HG03097 (cell line): ENCODE measurements at regions not wholly inside any gene's neighbourhood (a gene's known extent, or its start where the extent isn't known, plus 50 kb on each side); places are given as distances from the start of the nearest gene placed in this dataset.
A peak's percentile ranks its signal among the peaks of the same experiment; 100 is the strongest.

Source experiments
- ATAC-seq: cut with Tn5 transposase; IDR thresholded peaks from one replicate; pipeline ENCODE4 v1.9.1; 2021; ENCODE audit not compliant: unreplicated experiment, low FRiP score

DNA sequence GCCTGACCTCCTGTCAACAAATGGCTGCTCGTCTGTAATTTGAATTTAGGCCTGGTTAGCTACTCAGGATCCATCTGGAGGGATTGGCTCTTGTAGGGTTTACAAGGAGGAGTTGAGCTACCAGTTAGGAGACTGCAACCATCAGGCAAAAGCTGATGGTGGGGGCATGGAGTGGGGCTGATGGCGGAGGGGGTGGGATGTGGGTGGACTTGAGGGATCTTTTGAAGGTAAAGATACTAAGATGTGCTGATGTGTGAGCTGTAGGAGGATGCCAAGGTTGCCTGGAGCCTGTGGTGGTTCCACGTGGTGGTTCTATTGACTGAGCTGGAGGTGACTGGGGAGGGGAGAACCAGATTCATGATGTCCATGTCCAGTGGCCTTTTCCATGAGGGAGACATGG, 240.7 kb downstream of the LPIN1 start:
- ATAC-seq, result no peak

DNA sequence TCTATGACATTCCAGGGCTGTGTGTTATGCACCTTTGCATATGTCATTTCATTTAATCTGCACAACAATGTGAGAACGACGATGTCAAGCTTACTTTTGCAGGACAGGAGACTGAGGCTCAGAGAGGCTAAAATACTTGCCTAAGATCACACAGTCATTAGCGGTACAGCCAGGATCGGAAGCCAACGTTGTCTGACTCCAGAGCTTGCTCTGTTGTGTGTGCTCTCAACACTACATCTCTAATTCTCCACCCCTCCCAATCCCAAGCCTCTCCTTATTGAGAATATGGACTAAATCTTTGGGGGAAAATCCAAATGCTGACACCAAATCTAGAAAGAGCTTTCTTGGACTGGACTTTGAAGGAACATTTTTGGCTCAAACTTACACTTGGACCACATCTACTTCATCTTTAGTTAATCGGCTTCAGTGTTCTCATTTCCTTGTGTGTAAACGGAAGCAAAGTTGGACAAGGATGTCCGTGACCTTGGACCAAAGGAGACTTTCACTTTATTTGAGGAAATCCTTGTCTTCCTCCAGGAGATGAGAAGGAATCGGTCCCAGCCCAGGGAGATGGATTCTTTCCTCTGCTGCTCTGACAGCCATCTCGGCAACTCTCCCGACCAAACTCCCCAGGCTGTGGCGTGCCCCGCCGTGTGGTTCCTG, 242.4 kb downstream of the LPIN1 start:
- ATAC-seq, result no peak

DNA sequence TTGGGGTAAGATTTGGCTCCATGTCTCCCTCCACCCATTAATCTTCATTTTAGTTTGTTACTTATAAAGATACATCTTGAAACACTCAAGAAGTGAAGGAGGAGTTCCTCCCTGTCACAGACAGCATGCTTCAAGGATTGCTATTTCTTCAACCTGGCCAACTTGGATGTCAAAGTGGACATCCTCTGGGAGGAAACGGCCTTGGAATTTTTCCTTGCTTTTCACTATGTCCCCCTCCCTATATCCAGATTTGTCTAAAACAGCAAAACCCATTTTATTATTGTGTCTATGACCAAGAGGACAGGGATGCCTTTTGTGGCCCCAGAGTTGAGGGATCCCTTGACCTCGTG, 242.9 kb downstream of the LPIN1 start:
- ATAC-seq, result no peak

DNA sequence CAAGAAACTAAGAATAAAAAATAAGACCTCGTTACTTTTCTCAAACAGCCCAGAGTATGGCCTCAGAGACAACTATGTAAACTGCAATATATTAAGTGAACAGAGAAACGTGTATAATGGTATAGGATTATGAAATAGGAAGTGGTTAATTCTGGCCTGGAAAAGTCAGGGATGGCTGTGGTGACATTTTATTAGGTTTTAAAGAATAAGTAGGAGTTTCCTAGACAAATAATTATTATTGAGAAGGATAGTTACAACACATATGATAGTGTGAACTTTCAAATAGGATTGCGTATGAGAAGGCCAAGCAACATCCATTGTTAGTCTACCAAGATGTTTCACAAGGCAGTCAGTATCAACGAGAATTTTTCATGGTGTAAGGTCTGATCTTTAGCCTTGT, 244.1 kb downstream of the LPIN1 start:
- no peak for ATAC-seq

DNA sequence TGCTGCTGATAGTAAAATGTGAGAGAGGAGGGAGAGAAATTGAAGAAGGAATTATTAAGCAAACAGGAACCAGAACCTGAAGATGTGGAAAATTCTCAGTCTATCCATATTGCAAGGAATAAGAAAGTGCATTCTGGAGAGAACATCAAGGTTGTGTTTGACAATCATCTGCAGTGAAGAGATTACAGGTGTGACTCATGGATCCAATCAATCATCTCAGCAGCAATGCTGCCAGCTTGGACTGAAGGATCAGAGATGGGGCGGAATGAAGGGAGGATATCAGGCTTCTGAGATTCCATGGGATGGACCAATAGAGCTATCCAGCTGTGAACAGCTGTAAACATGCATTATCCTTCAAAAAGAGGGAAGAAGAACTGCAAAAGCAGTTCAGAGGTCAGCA, 247.3 kb downstream of the LPIN1 start:
- no peak for ATAC-seq

DNA sequence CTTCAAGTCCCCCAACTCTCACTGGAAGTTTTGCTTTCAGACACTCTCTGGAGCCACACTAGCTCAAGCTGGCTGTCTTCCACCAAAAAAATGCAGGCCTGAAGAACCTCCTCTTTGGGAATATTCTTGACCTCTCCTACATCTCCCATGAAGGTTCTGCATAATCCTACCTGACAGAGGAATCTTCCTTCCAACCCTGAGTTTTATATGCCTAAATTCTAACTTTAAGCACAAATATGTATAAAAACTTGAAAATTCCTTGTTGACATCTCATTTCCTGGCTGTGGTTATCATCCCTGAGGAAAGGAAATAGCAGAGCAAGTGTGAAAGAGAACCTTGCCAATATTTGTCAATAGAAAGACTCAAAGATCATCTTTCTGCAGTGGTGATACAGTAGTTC, 249.0 kb downstream of the LPIN1 start:
- no peak for ATAC-seq

DNA sequence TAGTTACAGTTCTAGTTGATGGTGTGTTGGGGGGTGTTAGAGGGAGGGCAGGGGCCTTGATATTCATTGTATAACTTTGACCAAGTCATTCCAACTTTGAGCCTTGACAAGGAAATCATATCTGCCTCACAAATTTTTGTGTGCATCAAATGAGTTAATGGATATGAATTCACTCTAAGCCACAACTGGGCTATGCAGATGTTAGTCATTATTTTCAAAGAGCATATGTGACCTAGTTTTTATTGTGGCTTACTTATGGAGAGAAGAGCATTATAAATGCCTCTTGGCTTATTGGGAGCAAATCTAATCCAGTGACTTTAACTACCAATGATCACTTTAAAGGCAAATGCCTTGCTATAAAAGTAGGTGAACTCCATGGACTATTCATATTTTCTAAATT, 250.2 kb downstream of the LPIN1 start:
- ATAC-seq, result no peak

DNA sequence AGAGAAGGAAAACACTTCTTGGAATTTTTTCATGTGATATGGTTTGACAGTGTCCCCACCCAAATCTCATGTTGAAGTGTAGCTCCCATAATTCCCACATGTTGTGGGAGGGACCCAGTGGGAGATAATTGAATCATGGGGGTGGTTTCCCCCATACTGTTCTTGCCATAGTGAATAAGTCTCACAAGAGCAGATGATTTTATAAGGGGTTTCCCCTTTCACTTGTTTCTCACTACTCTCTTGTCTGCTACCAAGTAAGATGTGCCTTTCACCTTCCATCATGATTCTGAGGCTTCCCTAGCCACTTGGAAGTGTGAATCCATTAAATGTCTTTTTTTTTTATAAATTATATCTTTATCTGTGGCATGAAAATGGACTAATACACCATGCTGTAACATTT, 250.7 kb downstream of the LPIN1 start:
- no peak for ATAC-seq

DNA sequence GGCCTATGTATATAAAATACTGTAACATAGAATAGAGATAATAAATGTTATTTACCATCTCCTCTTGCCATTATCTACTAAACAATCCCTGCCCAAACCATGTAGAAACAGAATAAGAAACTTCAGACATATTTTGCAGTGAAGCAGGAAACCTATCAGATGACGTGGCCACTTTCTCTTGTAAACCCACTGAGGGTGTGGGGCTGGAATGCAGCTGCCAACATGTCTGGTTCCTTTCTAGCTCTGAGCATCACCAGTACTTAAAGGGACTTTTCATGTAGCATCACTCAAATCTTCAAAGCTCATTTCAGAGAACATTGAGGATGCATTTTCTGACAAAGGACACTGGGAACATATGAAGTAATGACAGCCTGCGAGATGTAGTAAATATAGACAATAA, 251.8 kb downstream of the LPIN1 start:
- no peak for ATAC-seq

DNA sequence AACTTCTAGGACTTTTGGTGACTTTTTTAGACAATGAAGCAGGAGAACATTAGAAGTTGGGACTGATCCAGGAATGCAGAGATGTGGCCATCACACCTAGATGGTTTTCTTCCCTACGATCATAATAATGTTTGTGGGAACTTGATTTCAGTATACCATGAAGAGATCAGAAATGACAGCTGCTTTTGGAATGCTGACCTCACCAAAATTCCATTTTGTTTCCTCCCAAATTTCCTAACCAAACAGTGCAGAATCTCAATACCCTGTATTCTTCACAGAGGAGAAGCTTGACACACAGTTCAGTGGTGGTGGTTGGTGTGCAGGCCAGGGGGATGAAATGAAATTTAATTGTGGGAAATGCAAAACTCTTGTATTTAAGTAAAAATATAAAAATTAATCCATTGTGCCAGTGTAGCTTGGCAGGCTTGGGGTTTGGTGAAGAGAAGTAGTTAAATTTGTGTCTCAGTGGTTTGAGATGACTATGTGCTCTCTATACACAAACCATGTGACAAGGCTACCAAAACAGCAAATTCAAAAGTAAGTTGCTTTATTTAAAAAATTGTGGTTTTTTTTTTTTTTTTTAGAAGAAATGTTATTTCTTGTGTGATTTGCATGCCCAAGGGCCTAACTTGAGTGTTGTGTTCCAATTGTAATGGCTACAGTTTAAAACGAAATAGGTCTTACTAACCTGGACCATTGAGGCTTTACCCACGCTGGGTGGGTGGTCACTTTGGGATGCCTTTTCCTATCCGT, 252.4 kb downstream of the LPIN1 start:
- no peak for ATAC-seq

DNA sequence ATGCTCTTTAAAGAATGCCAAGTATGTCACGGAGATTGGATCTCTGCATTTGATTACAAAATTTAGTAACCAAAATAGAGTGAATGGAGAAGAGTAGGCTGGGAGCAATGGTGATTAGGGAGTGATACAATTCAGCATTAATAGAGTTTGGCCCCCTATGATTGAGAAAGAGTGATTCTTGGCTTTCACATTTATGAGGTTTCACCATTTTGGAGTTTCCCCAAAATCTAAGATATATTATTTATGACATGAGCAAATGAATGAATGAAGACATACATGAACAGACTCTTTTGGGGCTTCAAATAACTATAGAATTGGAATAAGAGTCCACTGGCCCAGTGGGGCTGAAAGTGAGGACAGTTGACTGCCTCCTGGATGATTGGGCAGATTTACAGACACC, 255.2 kb downstream of the LPIN1 start:
- ATAC-seq, result no peak

DNA sequence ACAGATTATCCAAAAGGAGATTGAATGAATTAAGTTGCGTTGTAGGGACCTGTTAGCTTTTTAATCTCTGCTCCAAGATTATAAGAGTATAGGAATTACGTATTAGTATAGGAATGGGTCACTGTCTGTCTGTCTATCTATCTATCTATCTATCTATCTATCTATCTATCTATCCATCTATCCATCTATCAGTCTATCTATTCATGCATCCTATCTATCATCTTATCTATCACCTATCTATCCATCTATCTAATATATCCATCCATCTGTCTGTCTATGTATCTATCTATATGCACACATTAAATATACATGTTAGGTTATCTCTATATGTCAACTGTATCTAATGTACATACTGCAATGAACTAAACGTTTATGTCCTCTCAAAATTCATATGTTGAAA, 255.8 kb downstream of the LPIN1 start:
- no peak for ATAC-seq

DNA sequence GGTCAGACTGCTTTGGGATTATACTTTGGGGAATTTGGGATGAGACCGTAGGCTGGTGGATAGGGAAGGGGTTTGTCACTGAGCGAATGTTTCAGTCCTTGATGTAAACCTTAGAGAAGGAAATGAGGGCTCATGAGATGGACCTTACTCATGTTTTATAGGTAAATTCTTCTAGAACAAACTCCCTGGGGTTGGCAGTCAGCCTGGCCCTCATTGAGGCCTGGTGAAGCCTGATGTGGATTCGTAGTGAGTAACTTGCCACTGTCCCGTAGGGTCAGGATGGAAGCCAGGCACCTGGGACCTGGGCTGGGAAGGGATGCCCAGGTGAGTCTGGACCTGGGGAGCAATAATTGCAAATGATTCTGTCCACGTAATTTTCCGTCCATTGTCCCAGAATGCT, 258.3 kb downstream of the LPIN1 start:
- no peak for ATAC-seq

DNA sequence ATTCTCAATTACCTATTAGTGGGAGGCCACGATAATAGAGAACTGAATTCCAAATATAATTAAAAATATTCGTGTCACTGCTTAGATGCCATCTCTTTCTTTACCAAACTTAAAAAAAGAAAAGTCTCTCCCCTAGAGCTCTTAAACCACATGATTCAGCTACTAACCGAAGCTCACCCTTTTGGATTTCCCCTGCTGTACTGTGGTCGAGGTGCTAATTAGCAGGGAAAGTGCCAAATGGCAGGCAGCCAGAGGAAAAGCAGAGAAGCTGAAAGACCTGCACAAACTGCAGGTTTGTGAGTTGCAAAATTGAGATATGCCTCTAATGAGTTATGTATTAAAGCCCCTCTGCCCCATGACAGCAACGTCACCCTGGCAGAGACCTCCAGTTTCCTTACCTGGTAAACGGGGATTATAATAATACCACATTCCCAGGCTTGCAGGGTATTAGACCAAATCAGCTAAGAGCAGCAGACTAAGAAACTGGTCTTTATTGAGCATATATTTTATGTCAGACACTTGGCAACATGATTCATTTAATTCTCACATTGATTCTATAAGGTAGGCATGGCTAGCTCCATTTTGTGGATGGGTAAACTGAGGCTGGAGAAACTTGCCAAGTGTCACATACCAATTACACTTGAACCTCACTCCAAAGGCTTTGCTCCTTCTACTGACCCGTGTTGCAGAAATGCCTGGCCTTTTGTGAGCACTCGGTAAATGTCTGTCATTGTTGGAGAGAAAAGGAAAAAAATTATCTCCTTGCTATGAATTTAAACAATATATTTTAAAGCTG, 259.7 kb downstream of the LPIN1 start:
- ATAC-seq, result peak; percentile 71

DNA sequence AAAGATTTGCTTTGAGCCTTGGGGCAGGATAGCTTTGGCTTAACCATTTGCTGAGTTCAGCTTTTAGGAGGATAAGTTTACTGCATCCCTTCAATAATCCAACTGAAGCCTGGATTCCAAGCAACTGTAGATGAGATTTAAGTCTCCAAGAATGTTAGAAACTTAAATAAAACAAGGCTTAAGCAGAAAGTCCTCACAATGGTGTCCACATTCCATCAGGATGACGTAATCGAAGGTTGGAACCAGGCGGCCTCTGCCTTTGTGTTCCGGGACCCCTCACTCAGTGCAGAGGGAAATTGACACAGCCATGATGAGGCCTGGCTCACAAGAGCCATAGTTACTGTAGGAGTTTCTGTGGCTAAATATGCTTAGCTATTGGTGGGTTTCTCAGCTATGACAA, 260.4 kb downstream of the LPIN1 start:
- ATAC-seq, result no peak

DNA sequence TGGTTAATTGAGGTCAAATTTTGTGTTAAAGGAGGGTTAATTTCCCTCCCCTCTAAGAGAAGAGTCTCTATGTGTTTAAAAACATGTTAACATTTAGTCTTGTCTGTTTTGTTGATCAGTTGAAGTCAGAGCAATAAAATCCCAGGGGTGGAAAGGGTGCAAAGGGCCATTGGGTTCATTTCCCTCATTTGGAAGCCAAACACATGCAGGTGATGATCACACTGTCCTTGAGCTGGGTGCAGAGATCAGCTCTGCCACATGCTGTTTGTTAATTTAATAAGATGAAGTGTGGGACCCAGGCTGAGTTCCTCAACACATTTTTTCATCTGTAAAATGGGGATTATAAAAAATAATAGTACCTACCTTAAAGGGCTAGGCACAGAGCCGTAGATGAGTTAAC, 260.9 kb downstream of the LPIN1 start:
- ATAC-seq, result no peak

DNA sequence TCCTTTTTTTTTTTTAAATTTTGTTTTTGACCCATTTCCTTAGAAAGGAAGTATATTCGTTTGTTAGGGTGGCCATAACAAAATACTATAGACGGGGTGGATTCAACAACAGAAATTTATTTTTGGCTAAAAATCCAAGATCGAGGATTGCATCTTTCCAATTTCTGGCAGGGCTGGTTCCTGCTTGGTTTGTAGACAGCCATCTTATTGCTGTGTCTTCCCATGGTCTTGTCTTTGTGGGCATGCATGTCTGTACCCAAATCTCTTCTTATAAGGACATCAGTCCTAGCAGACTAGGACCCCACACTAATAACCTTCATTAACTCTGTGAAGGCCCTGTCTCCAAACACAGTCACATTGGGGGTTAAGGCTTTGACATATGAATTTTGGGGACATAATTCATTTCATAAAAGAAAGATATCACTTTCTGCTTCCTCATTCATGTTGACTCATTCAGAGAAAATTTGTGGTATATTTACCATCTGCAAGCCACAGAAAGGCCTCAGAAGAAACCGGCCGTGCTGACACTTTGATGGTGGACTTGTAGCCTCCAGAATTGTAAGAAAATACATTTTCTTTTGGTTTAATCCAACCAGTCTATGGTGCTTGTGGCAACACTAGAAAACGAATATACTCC, 262.1 kb downstream of the LPIN1 start:
- ATAC-seq, result peak; percentile 71

DNA sequence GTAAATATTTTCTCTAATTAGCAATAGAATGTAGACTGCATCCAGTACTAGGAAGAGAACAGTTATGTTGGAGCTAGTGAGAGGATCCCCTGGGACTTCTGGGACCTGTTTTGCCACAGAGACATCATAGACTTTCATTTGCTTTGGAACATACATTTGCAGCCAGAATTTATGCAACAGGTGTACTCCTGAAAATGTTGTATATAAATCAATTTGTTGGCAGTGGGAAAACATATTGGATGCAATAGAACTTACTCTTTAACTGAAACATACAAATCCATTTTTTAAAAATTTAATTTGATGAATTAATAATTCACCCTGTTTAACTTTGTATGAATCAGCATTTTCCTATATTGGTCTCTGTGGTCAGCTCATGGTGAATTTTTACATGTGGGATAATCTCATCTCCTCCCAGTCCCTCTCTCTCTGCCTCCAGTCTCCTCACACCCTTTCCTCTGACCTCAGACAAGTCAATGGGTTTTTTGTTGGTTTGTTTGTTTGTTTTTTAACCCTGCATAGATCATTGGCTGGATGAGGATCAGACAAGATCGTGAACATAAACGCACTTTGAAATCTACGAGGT, 263.0 kb downstream of the LPIN1 start:
- ATAC-seq, result no peak

DNA sequence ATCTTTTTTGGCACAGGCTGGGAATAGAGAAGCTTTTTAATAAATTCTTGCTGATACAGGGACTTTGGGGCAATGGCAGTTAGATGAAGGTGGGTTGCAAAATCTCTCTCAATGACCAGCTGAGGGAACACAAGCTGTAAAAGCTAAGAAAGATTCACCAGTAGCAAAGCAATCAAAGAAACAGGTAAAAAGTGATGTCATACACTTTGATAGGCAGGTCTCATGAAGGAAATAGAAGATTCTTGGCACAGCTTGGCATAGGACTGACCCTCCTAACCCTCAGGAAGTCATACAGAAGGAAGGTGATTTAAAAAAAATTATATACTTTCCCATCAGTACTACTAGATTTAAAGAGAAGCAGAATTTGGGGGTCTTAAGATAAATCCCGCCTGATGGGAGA, 263.6 kb downstream of the LPIN1 start:
- ATAC-seq, result no peak

DNA sequence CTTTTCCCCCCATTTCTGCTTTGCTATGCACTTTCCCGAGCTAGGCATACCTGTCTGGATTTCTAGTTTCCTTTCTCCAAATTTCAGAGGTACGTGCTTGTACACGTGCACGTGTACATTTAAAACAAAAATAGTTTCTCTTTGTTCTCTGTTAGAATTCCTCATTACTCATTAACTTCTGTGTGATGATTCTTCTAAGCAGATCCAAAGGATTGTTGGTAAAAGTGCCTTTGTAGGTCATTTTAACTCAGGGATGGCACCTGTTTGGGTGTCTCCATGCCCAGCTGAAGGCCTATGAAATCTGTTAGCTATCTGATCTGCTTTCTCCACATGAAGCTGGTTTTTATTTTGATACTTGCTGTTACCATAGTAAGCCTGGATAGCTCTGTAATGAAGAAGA, 264.3 kb downstream of the LPIN1 start:
- ATAC-seq, result no peak
